ENCODE measurements at regions not wholly inside any gene's neighbourhood (a gene's known extent, or its start where the extent isn't known, plus 50 kb on each side); places are given as distances from the start of the nearest gene placed in this dataset.

GRCh38 chr9:18118268-18118667 lies 355.7 kb upstream of the ADAMTSL1 start:
- H3K27me3 Mint-ChIP-seq = no peaks in the 10 kb centered on the region
- no peak for ATAC-seq (ENCODE audit: low read depth)
- H3K27ac Mint-ChIP-seq = no peak overlapping the region
- H3K4me3 Mint-ChIP-seq = no peak overlapping the region
- no peak for DNase-seq
- H3K4me1 Mint-ChIP-seq = no peaks in the 10 kb centered on the region
- no peaks in the 10 kb centered on the region for H3K36me3 Mint-ChIP-seq (ENCODE audit: low read depth)
- ChIA-PET CTCF (no interaction called here), POLR2A (no interaction called here)
- intact Hi-C loops (cut with micrococcal nuclease) = no loop called here
- no peak for TF ChIP-seq CTCF (IDR thresholded peaks at IDR 0.05)
- peaks cover 5% of the 10 kb centered on the region for H3K9me3 Mint-ChIP-seq

DNA sequence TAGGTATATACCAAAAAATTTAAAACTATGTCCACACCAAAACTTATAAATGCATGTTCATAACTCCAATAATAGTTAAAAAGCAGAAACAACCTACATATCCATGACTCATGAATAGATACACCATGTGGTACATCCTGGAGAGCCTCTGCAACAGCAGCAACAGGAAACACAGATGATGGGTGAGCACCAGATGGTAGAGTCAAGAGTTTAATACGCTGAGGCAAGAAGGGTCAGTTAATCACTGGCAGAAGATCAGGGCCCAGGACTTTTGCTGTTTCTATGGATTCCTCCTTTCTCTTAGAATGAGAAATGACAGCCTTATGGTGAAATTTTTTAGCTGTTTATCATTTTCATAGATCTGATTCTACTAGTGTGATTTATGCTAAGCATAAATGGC lies 351.8 kb upstream of the ADAMTSL1 start:
- H3K4me1 Mint-ChIP-seq = no peaks in the 10 kb centered on the region
- POLR2A ChIA-PET = no interaction called here
- intact Hi-C loops (cut with micrococcal nuclease) = no loop called here
- CTCF ChIA-PET = no interaction called here
- H3K4me3 Mint-ChIP-seq = no peak overlapping the region
- no peaks in the 10 kb centered on the region for H3K27me3 Mint-ChIP-seq
- no peak overlapping the region for H3K27ac Mint-ChIP-seq
- no peaks in the 10 kb centered on the region for H3K36me3 Mint-ChIP-seq (ENCODE audit: low read depth)
- no peak for TF ChIP-seq CTCF (IDR thresholded peaks at IDR 0.05)
- DNase-seq = no peak
- peaks cover 5% of the 10 kb centered on the region for H3K9me3 Mint-ChIP-seq
- no peak for ATAC-seq (ENCODE audit: low read depth)

GRCh38 chr9:18124760-18125159 lies 349.2 kb upstream of the ADAMTSL1 start:
- POLR2A ChIA-PET = no interaction called here
- TF ChIP-seq CTCF (IDR thresholded peaks at IDR 0.05) = no peak
- H3K27ac Mint-ChIP-seq = no peak overlapping the region
- DNase-seq (no peak), ATAC-seq (ENCODE audit: low read depth) (no peak)
- peaks cover 5% of the 10 kb centered on the region for H3K9me3 Mint-ChIP-seq
- H3K36me3 Mint-ChIP-seq (ENCODE audit: low read depth) = no peaks in the 10 kb centered on the region
- H3K27me3 Mint-ChIP-seq = no peaks in the 10 kb centered on the region
- no peak overlapping the region for H3K4me3 Mint-ChIP-seq
- intact Hi-C loops (cut with micrococcal nuclease) = no loop called here
- no peaks in the 10 kb centered on the region for H3K4me1 Mint-ChIP-seq
- CTCF ChIA-PET = no interaction called here

- TF ChIP-seq CTCF (IDR thresholded peaks at IDR 0.05) = no peak
- CTCF ChIA-PET = no interaction called here
- Mint-ChIP-seq H3K27ac (no peak overlapping the region), H3K36me3 (ENCODE audit: low read depth) (no peaks in the 10 kb centered on the region), H3K4me1 (no peaks in the 10 kb centered on the region), H3K27me3 (no peaks in the 10 kb centered on the region), H3K4me3 (no peak overlapping the region), H3K9me3 (peaks cover 5% of the 10 kb centered on the region)
- DNase-seq (no peak), ATAC-seq (ENCODE audit: low read depth) (no peak)
- intact Hi-C loops (cut with micrococcal nuclease) = no loop called here
- POLR2A ChIA-PET = no interaction called here
Observed at GRCh38 chr9:18126831-18127498, 347.0 kb upstream of the ADAMTSL1 start.

DNA sequence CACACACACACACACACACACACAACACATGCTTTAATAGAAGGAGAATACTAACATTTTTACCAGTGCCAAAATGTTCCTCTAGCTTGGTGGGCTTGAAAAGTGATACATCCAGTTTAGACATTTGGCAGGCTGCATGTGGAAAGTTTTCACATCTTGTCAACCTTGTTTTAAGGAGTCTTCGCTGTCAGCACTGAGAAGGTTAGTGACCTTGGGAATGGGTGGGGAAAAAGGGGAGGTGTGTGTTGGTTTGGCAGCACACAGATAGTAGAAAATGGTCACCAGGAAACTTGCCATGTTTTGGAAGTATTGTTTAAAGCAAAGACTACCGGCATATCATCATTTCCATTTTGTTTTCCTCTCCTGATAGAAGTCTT lies 346.5 kb upstream of the ADAMTSL1 start:
- no peak for TF ChIP-seq CTCF (IDR thresholded peaks at IDR 0.05)
- no peaks in the 10 kb centered on the region for H3K36me3 Mint-ChIP-seq (ENCODE audit: low read depth)

More for the DNA sequence above, 346.5 kb upstream of the ADAMTSL1 start:
- Mint-ChIP-seq H3K27me3 (no peaks in the 10 kb centered on the region), H3K27ac (no peak overlapping the region), H3K4me1 (no peaks in the 10 kb centered on the region), H3K4me3 (no peak overlapping the region), H3K9me3 (peaks cover 7% of the 10 kb centered on the region)
- intact Hi-C loops (cut with micrococcal nuclease) = no loop called here
- no peak for DNase-seq
- ATAC-seq (ENCODE audit: low read depth) = no peak
- ChIA-PET CTCF (no interaction called here), POLR2A (no interaction called here)

Measured in activated B cell treated with CpG ODN at 0.5 μM for 24 hours (primary cell).